Endodermal cell (in vitro differentiated cells): ENCODE measurements at regions not wholly inside any gene's neighbourhood (a gene's known extent, or its start where the extent isn't known, plus 50 kb on each side); places are given as distances from the start of the nearest gene placed in this dataset.

ENCODE experiments used
- DNase-seq: peaks from one replicate; pipeline ENCODE4 v3.0.0-alpha.2; 2017
- H3K27ac ChIP-seq: 2 replicates; pipeline ENCODE4 v1.5.1; 2013; ENCODE audit warnings: mild to moderate bottlenecking, low read depth, low read length, moderate library complexity
- H3K27me3 ChIP-seq: 2 replicates; pipeline ENCODE4 v1.6.1; 2013; ENCODE audit warnings: mild to moderate bottlenecking, low read length, moderate library complexity; ENCODE audit not compliant: insufficient read depth, control insufficient read depth, poor library complexity, severe bottlenecking
- H3K36me3 ChIP-seq: 2 replicates; pipeline ENCODE4 v1.7.0; 2013; ENCODE audit warnings: mild to moderate bottlenecking, low read length, moderate library complexity; ENCODE audit not compliant: control insufficient read depth, insufficient read depth
- H3K4me1 ChIP-seq: one replicate; pipeline ENCODE4 v1.7.0; 2013; ENCODE audit warnings: low read length; ENCODE audit not compliant: control insufficient read depth, insufficient read depth
- H3K4me3 ChIP-seq: 2 replicates; pipeline ENCODE4 v1.5.1; 2013; ENCODE audit warnings: mild to moderate bottlenecking, low read length, moderate library complexity
- H3K9ac ChIP-seq: 2 replicates; pipeline ENCODE4 v1.6.1; 2013; ENCODE audit warnings: mild to moderate bottlenecking, low read length, moderate library complexity; ENCODE audit not compliant: poor library complexity, severe bottlenecking; ENCODE audit errors: extremely low read depth
- H3K9me3 ChIP-seq: 2 replicates; pipeline ENCODE4 v1.6.1; 2013; ENCODE audit warnings: mild to moderate bottlenecking, low read length, moderate library complexity; ENCODE audit not compliant: control insufficient read depth
- H3K27ac Mint-ChIP-seq: 2 replicates; pipeline ENCODE4 v1.8.0; 2020; ENCODE audit warnings: mixed read lengths
- H3K27me3 Mint-ChIP-seq: 2 replicates; pipeline ENCODE4 v1.8.0; 2021; ENCODE audit warnings: mild to moderate bottlenecking, mixed read lengths; ENCODE audit not compliant: insufficient read depth
- H3K36me3 Mint-ChIP-seq: 2 replicates; pipeline ENCODE4 v1.8.0; 2020; ENCODE audit warnings: low read depth, mixed read lengths
- H3K4me1 Mint-ChIP-seq: 2 replicates; pipeline ENCODE4 v1.8.0; 2020; ENCODE audit warnings: mixed read lengths
- H3K4me3 Mint-ChIP-seq: 2 replicates; pipeline ENCODE4 v1.8.0; 2020; ENCODE audit warnings: mild to moderate bottlenecking, moderate library complexity, mixed read lengths
- H3K9me3 Mint-ChIP-seq: 2 replicates; pipeline ENCODE4 v1.8.0; 2020; ENCODE audit warnings: mild to moderate bottlenecking, mixed read lengths
- CTCF ChIP-seq: fragments of 200-600 bp; sonication (generic); conservative IDR thresholded peaks from 2 replicates; pipeline ENCODE4 v1.5.0; 2021; ENCODE audit warnings: antibody characterized with exemption, mild to moderate bottlenecking
- WGBS, 2 experiments: methylation state at CpG; one replicate each; pipeline versions ENCODE4 v1.1.5 to v1.1.7; 2013; ENCODE audit warnings: missing lambda C conversion rate in 2 of 2, mixed read lengths in 1 of 2; ENCODE audit not compliant: insufficient coverage in 1 of 2, insufficient read length in 1 of 2; 5-methylcytosine and 5-hydroxymethylcytosine counted together

- peaks cover 28% of the 10 kb centered on the region for H3K4me1 Mint-ChIP-seq
- H3K9me3 Mint-ChIP-seq = no peaks in the 10 kb centered on the region
- Histone ChIP-seq H3K4me3 (no peak overlapping the region), H3K9ac (no peak overlapping the region), H3K9me3 (no peaks in the 10 kb centered on the region), H3K27me3 (no peaks in the 10 kb centered on the region), H3K36me3 (no peaks in the 10 kb centered on the region), H3K4me1 (peaks cover 17% of the 10 kb centered on the region), H3K27ac (peak overlapping the region; percentile 75)
- H3K27me3 Mint-ChIP-seq = peaks cover 2% of the 10 kb centered on the region
- no peak overlapping the region for H3K27ac Mint-ChIP-seq
- peaks cover 2% of the 10 kb centered on the region for H3K36me3 Mint-ChIP-seq
- no peak for TF ChIP-seq CTCF
- H3K4me3 Mint-ChIP-seq = no peak overlapping the region
- WGBS, 2 experiments = 90 to 93% methylated on average over 8 to 11 of the region's 11 CpGs
- no peak for DNase-seq
These were observed 60.5 kb downstream of the IGLL1 start for GRCh38 chr22:23519442-23520157.

- H3K4me1 ChIP-seq = peaks cover 17% of the 10 kb centered on the region
- Mint-ChIP-seq H3K36me3 (peaks cover 2% of the 10 kb centered on the region), H3K27ac (peak overlapping the region; percentile 41), H3K9me3 (no peaks in the 10 kb centered on the region), H3K4me3 (no peak overlapping the region), H3K27me3 (peaks cover 2% of the 10 kb centered on the region), H3K4me1 (peaks cover 27% of the 10 kb centered on the region)
- no peaks in the 10 kb centered on the region for H3K27me3 ChIP-seq
- no peak overlapping the region for H3K9ac ChIP-seq
- no peak for DNase-seq
- no peaks in the 10 kb centered on the region for H3K36me3 ChIP-seq
- H3K9me3 ChIP-seq = no peaks in the 10 kb centered on the region
- 81 to 89% methylated on average over 16 to 24 of the region's 24 CpGs for WGBS, 2 experiments
- peak overlapping the region; percentile 75 for H3K27ac ChIP-seq
- no peak for TF ChIP-seq CTCF
- H3K4me3 ChIP-seq = no peak overlapping the region
These were observed 61.5 kb downstream of the IGLL1 start for GRCh38 chr22:23518376-23519187.

- no peak overlapping the region for H3K9ac ChIP-seq
- Mint-ChIP-seq H3K27ac (no peak overlapping the region), H3K36me3 (peaks cover 2% of the 10 kb centered on the region), H3K27me3 (peaks cover 2% of the 10 kb centered on the region), H3K4me3 (no peak overlapping the region), H3K4me1 (peaks cover 23% of the 10 kb centered on the region), H3K9me3 (no peaks in the 10 kb centered on the region)
- H3K9me3 ChIP-seq = no peaks in the 10 kb centered on the region
- no peak for DNase-seq
- peak overlapping the region; percentile 75 for H3K27ac ChIP-seq
- peaks cover 17% of the 10 kb centered on the region for H3K4me1 ChIP-seq
- no peak overlapping the region for H3K4me3 ChIP-seq
- no peaks in the 10 kb centered on the region for H3K36me3 ChIP-seq
- TF ChIP-seq CTCF = no peak
- WGBS, 2 experiments = 93 to 100% methylated on average over 3 to 4 of the region's 4 CpGs
- H3K27me3 ChIP-seq = no peaks in the 10 kb centered on the region
These were observed 62.2 kb downstream of the IGLL1 start for GRCh38 chr22:23517804-23518375.
